ENCODE measurements at regions not wholly inside any gene's neighbourhood (a gene's known extent, or its start where the extent isn't known, plus 50 kb on each side); places are given as distances from the start of the nearest gene placed in this dataset.

- TF ChIP-seq CTCF (conservative IDR thresholded peaks at IDR 0.05; ENCODE audit: low read length), result no peak
- TF ChIP-seq EZH2phosphoT487 (IDR thresholded peaks at IDR 0.05; ENCODE audit: borderline replicate concordance), result no peak
Observed at GRCh38 chr9:31554941-31555340, 829.5 kb upstream of the ACO1 start.

All from Loucy (cell line).